Mesenchymal stem cell (in vitro differentiated cells and primary cell): ENCODE measurements at regions not wholly inside any gene's neighbourhood (a gene's known extent, or its start where the extent isn't known, plus 50 kb on each side); places are given as distances from the start of the nearest gene placed in this dataset.

Source experiments
- DNase-seq: peaks from one replicate; pipeline ENCODE4 v3.0.0-alpha.2; 2013
- H2AFZ ChIP-seq: one replicate; pipeline ENCODE4 v1.6.1; 2013; ENCODE audit warnings: low read depth, mild to moderate bottlenecking, control low read depth, inconsistent platforms, low read length, moderate library complexity
- H2AK5ac ChIP-seq: 2 replicates; pipeline ENCODE4 v1.6.1; 2013; ENCODE audit warnings: low read length, moderate library complexity, mild to moderate bottlenecking, inconsistent platforms; ENCODE audit not compliant: severe bottlenecking
- H2BK120ac ChIP-seq: one replicate; pipeline ENCODE4 v1.6.1; 2013; ENCODE audit warnings: low read depth, mild to moderate bottlenecking, inconsistent platforms, low read length, moderate library complexity
- H2BK12ac ChIP-seq, 2 experiments: one replicate each; pipeline ENCODE4 v1.6.1; 2013; ENCODE audit warnings: inconsistent platforms in 2 of 2, low read length in 2 of 2, mild to moderate bottlenecking in 2 of 2, moderate library complexity in 2 of 2, control low read depth in 1 of 2
- H2BK15ac ChIP-seq: one replicate; pipeline ENCODE4 v1.6.1; 2013; ENCODE audit warnings: mild to moderate bottlenecking, low read depth, inconsistent platforms; ENCODE audit not compliant: poor library complexity, severe bottlenecking
- H2BK5ac ChIP-seq: 2 replicates; pipeline ENCODE4 v1.6.1; 2013; ENCODE audit warnings: low read depth, mild to moderate bottlenecking, low read length, control low read depth, inconsistent platforms; ENCODE audit not compliant: poor library complexity, severe bottlenecking
- H3K14ac ChIP-seq, 2 experiments: one replicate each; pipeline ENCODE4 v1.6.1; 2013; ENCODE audit warnings: inconsistent platforms in 2 of 2, low read length in 2 of 2, control low read depth in 1 of 2, mild to moderate bottlenecking in 1 of 2, moderate library complexity in 1 of 2
- H3K18ac ChIP-seq, 2 experiments: one replicate each; pipeline ENCODE4 v1.6.1; 2013; ENCODE audit warnings: inconsistent platforms in 2 of 2, low read length in 2 of 2, control low read depth in 1 of 2, low read depth in 1 of 2, mild to moderate bottlenecking in 1 of 2
- H3K23ac ChIP-seq, 2 experiments: one replicate each; pipeline ENCODE4 v1.6.1; 2013; ENCODE audit warnings: inconsistent platforms in 2 of 2, low read length in 2 of 2, mild to moderate bottlenecking in 2 of 2, moderate library complexity in 2 of 2, control low read depth in 1 of 2
- H3K27ac ChIP-seq: 2 replicates; pipeline ENCODE4 v1.5.1; 2013; ENCODE audit warnings: mild to moderate bottlenecking, moderate library complexity, low read length, control low read depth, inconsistent platforms; ENCODE audit not compliant: poor library complexity, severe bottlenecking
- H3K27me3 ChIP-seq, 2 experiments: 2 replicates each; pipeline versions ENCODE4 v1.6.1 to v1.7.0; 2013; ENCODE audit warnings: low read length in 2 of 2, mild to moderate bottlenecking in 2 of 2, moderate library complexity in 2 of 2, control low read depth in 1 of 2, inconsistent platforms in 1 of 2; ENCODE audit not compliant: control insufficient read depth in 1 of 2, insufficient read depth in 1 of 2
- H3K36me3 ChIP-seq, 2 experiments: 2 replicates each; pipeline versions ENCODE4 v1.6.1 to v1.7.0; 2013; ENCODE audit warnings: low read length in 2 of 2, control low read depth in 1 of 2, inconsistent platforms in 1 of 2, low read depth in 1 of 2, mild to moderate bottlenecking in 1 of 2; ENCODE audit not compliant: insufficient read depth in 2 of 2, control insufficient read depth in 1 of 2
- H3K4ac ChIP-seq, 2 experiments: one replicate each; pipeline ENCODE4 v1.6.1; 2013; ENCODE audit warnings: inconsistent platforms in 2 of 2, low read length in 2 of 2, mild to moderate bottlenecking in 2 of 2, moderate library complexity in 2 of 2, control low read depth in 1 of 2, low read depth in 1 of 2
- H3K4me1 ChIP-seq: 2 replicates; pipeline ENCODE4 v1.6.1; 2013; ENCODE audit warnings: low read depth, low read length, control low read depth; ENCODE audit not compliant: control insufficient read depth, insufficient read depth
- H3K4me2 ChIP-seq: 2 replicates; pipeline ENCODE4 v1.6.1; 2013; ENCODE audit warnings: low read length, mild to moderate bottlenecking, inconsistent platforms; ENCODE audit not compliant: poor library complexity, severe bottlenecking
- H3K4me3 ChIP-seq, 2 experiments: 2 replicates each; pipeline versions ENCODE4 v1.5.1 to v1.7.0; 2013; ENCODE audit warnings: low read length in 2 of 2, mild to moderate bottlenecking in 2 of 2, control low read depth in 1 of 2, low read depth in 1 of 2; ENCODE audit not compliant: insufficient read depth in 1 of 2
- H3K79me1 ChIP-seq: replicated peaks from 2 replicates; pipeline ENCODE4 v1.6.1; 2013; ENCODE audit warnings: mild to moderate bottlenecking, control low read depth, low read length, inconsistent platforms; ENCODE audit not compliant: poor library complexity, severe bottlenecking
- H3K9ac ChIP-seq: 2 replicates; pipeline ENCODE4 v1.7.0; 2013; ENCODE audit warnings: mild to moderate bottlenecking, low read length, moderate library complexity
- H3K9me3 ChIP-seq: 2 replicates; pipeline ENCODE4 v1.7.0; 2013; ENCODE audit warnings: mild to moderate bottlenecking, low read length; ENCODE audit not compliant: control insufficient read depth
- H4K8ac ChIP-seq: one replicate; pipeline ENCODE4 v1.6.1; 2013; ENCODE audit warnings: inconsistent platforms, mild to moderate bottlenecking, low read length, moderate library complexity
- H4K91ac ChIP-seq: one replicate; pipeline ENCODE4 v1.6.1; 2013; ENCODE audit warnings: mild to moderate bottlenecking, low read length, inconsistent platforms
- WGBS: methylation state at CpG from one replicate; pipeline ENCODE4 v1.1.7; 2013; ENCODE audit warnings: mixed read lengths; 5-methylcytosine and 5-hydroxymethylcytosine counted together

- 93% methylated on average over 4 of the region's 4 CpGs for WGBS
- H3K9me3 ChIP-seq, result peaks cover 4% of the 10 kb centered on the region
These were observed 98.2 kb upstream of the SLC66A3 start for GRCh38 chr2:11057031-11057430.

DNA sequence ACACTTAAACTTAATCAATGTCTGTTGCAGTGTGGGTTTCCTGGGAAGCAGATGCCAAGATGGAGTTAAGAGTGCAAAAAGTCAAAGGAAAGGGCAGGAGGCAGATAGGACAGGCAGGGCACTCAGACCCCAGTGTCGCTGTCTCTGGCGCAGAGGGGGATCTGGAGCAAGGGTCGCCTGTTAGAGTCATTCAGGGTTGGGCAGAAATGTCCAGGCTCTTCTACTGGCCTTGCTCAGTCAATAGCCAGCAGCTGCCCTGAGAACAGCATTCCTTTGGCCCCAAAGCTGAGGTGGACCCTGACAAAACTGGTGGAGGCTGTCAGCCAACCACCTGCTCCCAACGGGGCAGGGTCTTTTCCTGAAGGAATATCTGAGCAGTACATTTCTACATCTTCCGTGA is 97.1 kb upstream of the SLC66A3 start:
- Histone ChIP-seq H2BK12ac (no peak overlapping the region), H3K23ac (no peak overlapping the region), H2AK5ac (no peak overlapping the region), H3K27me3 (peaks cover 5 to 36% of the 10 kb centered on the region in 2 experiments), H3K14ac (no peak overlapping the region), H3K4me3 (no peak overlapping the region), H3K79me1 (no peaks in the 10 kb centered on the region), H3K9me3 (peaks cover 4% of the 10 kb centered on the region), H3K9ac (no peak overlapping the region), H2AFZ (no peak overlapping the region), H4K91ac (no peak overlapping the region), H3K4me1 (no peaks in the 10 kb centered on the region), H3K18ac (no peak overlapping the region), H2BK5ac (no peak overlapping the region), H3K4me2 (no peak overlapping the region), H3K27ac (no peak overlapping the region), H2BK15ac (no peak overlapping the region), H4K8ac (no peak overlapping the region), H2BK120ac (no peak overlapping the region), H3K4ac (no peak overlapping the region), H3K36me3 (no peaks in the 10 kb centered on the region)
- DNase-seq, result no peak
- 60% methylated on average over 4 of the region's 5 CpGs for WGBS

More at GRCh38 chr2:11057031-11057430, 98.2 kb upstream of the SLC66A3 start:
- Histone ChIP-seq H3K4me2 (no peak overlapping the region), H3K27ac (no peak overlapping the region), H4K8ac (no peak overlapping the region), H3K14ac (no peak overlapping the region), H2BK12ac (no peak overlapping the region), H3K27me3 (peaks cover 5 to 41% of the 10 kb centered on the region in 2 experiments), H2BK15ac (no peak overlapping the region), H3K23ac (no peak overlapping the region), H2BK120ac (no peak overlapping the region), H3K79me1 (no peaks in the 10 kb centered on the region), H4K91ac (no peak overlapping the region), H2AK5ac (no peak overlapping the region), H2AFZ (no peak overlapping the region), H2BK5ac (no peak overlapping the region), H3K18ac (no peak overlapping the region), H3K9ac (no peak overlapping the region), H3K4me3 (no peak overlapping the region), H3K4me1 (no peaks in the 10 kb centered on the region), H3K4ac (no peak overlapping the region), H3K36me3 (no peaks in the 10 kb centered on the region)
- DNase-seq, result no peak

GRCh38 chr2:11060376-11061169 is 94.7 kb upstream of the SLC66A3 start:
- H3K27me3 ChIP-seq, result peaks cover 8 to 33% of the 10 kb centered on the region in 2 experiments
- H2BK5ac ChIP-seq, result no peak overlapping the region
- no peak overlapping the region for H3K4ac ChIP-seq
- no peak overlapping the region for H2AFZ ChIP-seq
- WGBS, result 79% methylated on average over 3 of the region's 3 CpGs
- H3K4me1 ChIP-seq, result no peaks in the 10 kb centered on the region
- H2BK120ac ChIP-seq, result no peak overlapping the region
- H4K8ac ChIP-seq, result no peak overlapping the region
- no peak overlapping the region for H4K91ac ChIP-seq
- no peak for DNase-seq
- no peak overlapping the region for H3K9ac ChIP-seq
- H3K27ac ChIP-seq, result no peak overlapping the region
- H3K4me2 ChIP-seq, result no peak overlapping the region
- H2BK12ac ChIP-seq, result no peak overlapping the region
- H3K18ac ChIP-seq, result no peak overlapping the region
- peaks cover 4% of the 10 kb centered on the region for H3K9me3 ChIP-seq
- no peaks in the 10 kb centered on the region for H3K79me1 ChIP-seq
- H3K23ac ChIP-seq, result no peak overlapping the region
- H3K36me3 ChIP-seq, result no peaks in the 10 kb centered on the region
- H2BK15ac ChIP-seq, result no peak overlapping the region
- no peak overlapping the region for H3K4me3 ChIP-seq
- no peak overlapping the region for H2AK5ac ChIP-seq
- no peak overlapping the region for H3K14ac ChIP-seq

DNA sequence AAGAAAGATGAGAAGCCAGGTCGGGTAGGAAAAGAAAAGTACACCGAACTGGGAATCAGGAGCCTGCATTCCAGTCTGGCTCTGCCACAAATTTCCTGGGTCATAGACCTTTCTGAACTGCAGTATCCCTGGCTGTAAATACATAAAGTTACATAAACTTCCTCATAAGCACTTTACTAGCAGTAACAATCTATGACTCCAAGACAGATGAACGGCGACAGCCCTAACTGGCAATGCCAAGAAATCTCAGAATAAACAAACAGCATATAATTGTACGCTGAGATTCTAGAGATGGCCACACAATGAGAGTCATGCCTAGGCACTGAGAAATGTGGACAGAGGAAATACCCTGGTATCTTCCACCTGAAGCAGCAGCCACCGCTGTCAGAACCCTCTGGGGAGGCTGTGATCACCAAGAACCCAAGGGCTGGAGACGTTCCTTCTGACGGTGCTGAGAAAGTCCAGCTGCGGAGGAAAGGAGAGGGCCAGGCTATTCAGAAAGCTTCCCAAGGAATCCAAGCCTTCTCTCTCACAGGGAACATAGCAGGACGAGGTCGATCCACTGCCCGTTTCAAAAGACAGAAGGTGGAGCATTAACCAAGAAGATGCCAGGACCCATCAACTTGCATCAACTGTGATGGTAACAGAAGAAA is 89.3 kb upstream of the SLC66A3 start:
- H3K18ac ChIP-seq, result no peak overlapping the region
- no peaks in the 10 kb centered on the region for H3K79me1 ChIP-seq
- no peak overlapping the region for H2AK5ac ChIP-seq
- no peak overlapping the region for H2BK12ac ChIP-seq
- H2BK5ac ChIP-seq, result no peak overlapping the region
- DNase-seq, result no peak
- no peak overlapping the region for H3K4me3 ChIP-seq
- H3K4me2 ChIP-seq, result no peak overlapping the region
- 59% methylated on average over 12 of the region's 12 CpGs for WGBS
- no peak overlapping the region for H2AFZ ChIP-seq
- no peak overlapping the region for H3K27ac ChIP-seq
- H3K27me3 ChIP-seq, result peaks cover 18 to 49% of the 10 kb centered on the region in 2 experiments
- H3K14ac ChIP-seq, result no peak overlapping the region
- no peaks in the 10 kb centered on the region for H3K36me3 ChIP-seq
- no peak overlapping the region for H2BK120ac ChIP-seq
- no peaks in the 10 kb centered on the region for H3K4me1 ChIP-seq
- no peak overlapping the region for H3K23ac ChIP-seq
- H3K4ac ChIP-seq, result no peak overlapping the region
- no peak overlapping the region for H3K9ac ChIP-seq
- no peak overlapping the region for H2BK15ac ChIP-seq
- no peak overlapping the region for H4K8ac ChIP-seq
- peaks cover 4% of the 10 kb centered on the region for H3K9me3 ChIP-seq
- H4K91ac ChIP-seq, result no peak overlapping the region
